SK-N-SH (cell line): ENCODE measurements at regions not wholly inside any gene's neighbourhood (a gene's known extent, or its start where the extent isn't known, plus 50 kb on each side); places are given as distances from the start of the nearest gene placed in this dataset.

Source experiments
- CTCF ChIA-PET: fragments of 300-600, 350-600 bp; formaldehyde crosslinking; extraction: SDS; loops from one replicate; lab custom pipeline; 2021; lab: Yijun Ruan, JAX
- POLR2A ChIA-PET: fragments of 350-600 bp; sonication (Branson Sonifier 250); formaldehyde crosslinking; extraction: SDS; loops from one replicate; lab custom pipeline; 2020; ENCODE audit warnings: antibody characterized with exemption, inconsistent platforms; lab: Yijun Ruan, JAX
- DNase-seq: peaks from one replicate; pipeline ENCODE4 v3.0.0; 2012
- H2AFZ ChIP-seq: fragments of 200-600 bp; sonication (generic); 2 replicates; pipeline ENCODE4 v1.8.1; 2016; ENCODE audit warnings: antibody characterized with exemption, mild to moderate bottlenecking, low read depth
- H3F3A ChIP-seq: fragments of 200-600 bp; sonication (generic); replicated peaks from 2 replicates; pipeline ENCODE3; 2016; ENCODE audit warnings: antibody characterized with exemption, mild to moderate bottlenecking; ENCODE audit not compliant: insufficient read depth
- H3K27ac ChIP-seq, 2 experiments: fragments of 200-500 bp in 1 of 2; fragments of 200-600 bp in 1 of 2; sonication (Bioruptor generic) in 1 of 2; sonication (generic), shearing (Covaris generic) in 1 of 2; 2 replicates each; pipeline versions ENCODE4 v1.5.1 to v1.6.1; 2014 to 2016; ENCODE audit warnings: low read depth in 2 of 2, inconsistent platforms in 1 of 2, low read length in 1 of 2, mild to moderate bottlenecking in 1 of 2, mixed read lengths in 1 of 2
- H3K27me3 ChIP-seq: fragments of 200-600 bp; sonication (generic), shearing (Covaris generic); 2 replicates; pipeline ENCODE4 v1.6.1; 2016; ENCODE audit warnings: mixed run types; ENCODE audit not compliant: insufficient read depth
- H3K36me3 ChIP-seq, 2 experiments: fragments of 200-500 bp in 1 of 2; fragments of 200-600 bp in 1 of 2; sonication (Bioruptor generic) in 1 of 2; sonication (generic) in 1 of 2; replicated peaks in 1 of 2; 2 replicates each; pipeline versions ENCODE3 to v1.5.1; 2014 to 2016; ENCODE audit warnings: low read length in 1 of 2, mild to moderate bottlenecking in 1 of 2; ENCODE audit not compliant: insufficient read depth in 2 of 2, control insufficient read depth in 1 of 2
- H3K4me1 ChIP-seq, 2 experiments: fragments of 200-500 bp in 1 of 2; fragments of 200-600 bp in 1 of 2; sonication (Bioruptor generic) in 1 of 2; sonication (generic), shearing (Covaris generic) in 1 of 2; 2 replicates each; pipeline versions ENCODE4 v1.5.1 to v1.6.1; 2014 to 2016; ENCODE audit warnings: low read depth in 1 of 2, low read length in 1 of 2, mixed run types in 1 of 2; ENCODE audit not compliant: insufficient read depth in 2 of 2, control insufficient read depth in 1 of 2
- H3K4me2 ChIP-seq: fragments of 200-600 bp; sonication (generic), shearing (Covaris generic); 2 replicates; pipeline ENCODE4 v1.6.1; 2017; ENCODE audit warnings: mixed run types
- H3K4me3 ChIP-seq, 2 experiments: fragments of 200-500 bp in 1 of 2; fragments of 200-600 bp in 1 of 2; sonication (Bioruptor generic) in 1 of 2; sonication (generic), shearing (Covaris generic) in 1 of 2; 2 replicates each; pipeline versions ENCODE4 v1.5.1 to v1.8.1; 2014 to 2016; ENCODE audit warnings: low read depth in 2 of 2, inconsistent platforms in 1 of 2, low read length in 1 of 2, mild to moderate bottlenecking in 1 of 2, mixed read lengths in 1 of 2, moderate library complexity in 1 of 2
- H3K79me2 ChIP-seq: fragments of 200-600 bp; sonication (generic); 2 replicates; pipeline ENCODE4 v1.8.1; 2017; ENCODE audit warnings: mild to moderate bottlenecking; ENCODE audit not compliant: insufficient read depth
- H3K9ac ChIP-seq: fragments of 200-600 bp; sonication (generic); 2 replicates; pipeline ENCODE4 v1.6.1; 2017; ENCODE audit warnings: mixed run types
- H3K9me2 ChIP-seq: fragments of 200-600 bp; sonication (generic); 2 replicates; pipeline ENCODE4 v1.6.1; 2017; ENCODE audit warnings: mixed run types
- H3K9me3 ChIP-seq: fragments of 200-600 bp; sonication (generic); 2 replicates; pipeline ENCODE4 v1.6.1; 2017; ENCODE audit warnings: mixed run types, mild to moderate bottlenecking, moderate library complexity
- H4K20me1 ChIP-seq: fragments of 200-600 bp; sonication (generic); 2 replicates; pipeline ENCODE4 v1.6.1; 2017; ENCODE audit warnings: mild to moderate bottlenecking, mixed run types; ENCODE audit not compliant: insufficient read depth
- CHD2 ChIP-seq: fragments of 150-350 bp; IDR thresholded peaks from 2 replicates; pipeline ENCODE4 v1.6.1; 2018; ENCODE audit warnings: low read length; ENCODE audit not compliant: partially characterized antibody
- EP300 ChIP-seq, 2 experiments: IDR thresholded peaks; 2 replicates each; pipeline versions ENCODE4 v1.4.0 to v1.6.1; 2012; ENCODE audit warnings: borderline replicate concordance in 1 of 2, low read depth in 1 of 2, low read length in 1 of 2
- EZH2phosphoT487 ChIP-seq: fragments of 200-600 bp; sonication (generic); IDR thresholded peaks from 2 replicates; pipeline ENCODE4 v1.6.1; 2017; ENCODE audit warnings: low read depth, mixed run types, mild to moderate bottlenecking, antibody characterized with exemption, moderate library complexity, borderline replicate concordance
- FOXJ3 ChIP-seq: sonication (generic); formaldehyde crosslinking; IDR thresholded peaks from 2 replicates; pipeline ENCODE4 v1.5.1; 2020; ENCODE audit warnings: mild to moderate bottlenecking, missing genetic modification reagents
- FOXM1 ChIP-seq: IDR thresholded peaks from 2 replicates; pipeline ENCODE4 v1.4.0; 2012; ENCODE audit warnings: low read depth, mild to moderate bottlenecking
- GATA2 ChIP-seq: sonication (generic); formaldehyde crosslinking; IDR thresholded peaks from 2 replicates; pipeline ENCODE4 v1.5.0; 2020; ENCODE audit warnings: mild to moderate bottlenecking, missing genetic modification reagents
- MEF2A ChIP-seq: IDR thresholded peaks from 2 replicates; pipeline ENCODE4 v1.4.0; 2012; ENCODE audit warnings: low read depth, borderline replicate concordance
- MXI1 ChIP-seq: IDR thresholded peaks from 2 replicates; pipeline ENCODE4 v1.6.1; 2012; ENCODE audit warnings: mild to moderate bottlenecking, low read depth, low read length, improper control_type of control experiment
- NFIC ChIP-seq: IDR thresholded peaks from 2 replicates; pipeline ENCODE4 v1.4.0; 2012; ENCODE audit warnings: borderline replicate concordance
- NRF1 ChIP-seq: IDR thresholded peaks from 2 replicates; pipeline ENCODE4 v1.6.1; 2012; ENCODE audit warnings: low read depth, mild to moderate bottlenecking, low read length
- POLR2AphosphoS5 ChIP-seq: IDR thresholded peaks from 2 replicates; pipeline ENCODE4 v1.6.1; 2012; ENCODE audit warnings: low read depth, low read length
- RAD21 ChIP-seq: IDR thresholded peaks from 2 replicates; pipeline ENCODE4 v1.6.1; 2012; ENCODE audit warnings: mild to moderate bottlenecking, low read length
- RCOR1 ChIP-seq: fragments of 150-350 bp; IDR thresholded peaks from 2 replicates; pipeline ENCODE4 v1.6.1; 2017; ENCODE audit warnings: antibody characterized with exemption, low read length
- RXRA ChIP-seq: IDR thresholded peaks from 2 replicates; pipeline ENCODE4 v1.4.0; 2012; ENCODE audit warnings: low read depth, mild to moderate bottlenecking, borderline replicate concordance
- SIN3A ChIP-seq: IDR thresholded peaks from 2 replicates; pipeline ENCODE4 v1.6.1; 2012; ENCODE audit warnings: low read depth, mild to moderate bottlenecking, low read length, moderate library complexity, borderline replicate concordance
- SMC3 ChIP-seq: IDR thresholded peaks from 2 replicates; pipeline ENCODE4 v1.6.1; 2012; ENCODE audit warnings: low read depth, low read length, improper control_type of control experiment
- TAF1 ChIP-seq: IDR thresholded peaks from 2 replicates; pipeline ENCODE4 v1.6.1; 2012; ENCODE audit warnings: low read depth, mild to moderate bottlenecking, low read length, moderate library complexity, borderline replicate concordance
- TCF12 ChIP-seq: IDR thresholded peaks from 2 replicates; pipeline ENCODE4 v1.4.0; 2012
- TEAD4 ChIP-seq: IDR thresholded peaks from 2 replicates; pipeline ENCODE4 v1.4.0; 2012; ENCODE audit warnings: mild to moderate bottlenecking, borderline replicate concordance; ENCODE audit not compliant: insufficient read depth
- YY1 ChIP-seq: IDR thresholded peaks from 2 replicates; pipeline ENCODE4 v1.4.0; 2012; ENCODE audit warnings: low read depth, mild to moderate bottlenecking
- WGBS: methylation state at CpG from one replicate; pipeline ENCODE4 v1.1.6; 2017; ENCODE audit warnings: low lambda C conversion rate; 5-methylcytosine and 5-hydroxymethylcytosine counted together
- TF ChIP-seq, protein P1 (sequence below): IDR thresholded peaks from 2 replicates; pipeline ENCODE4 v1.6.1; 2012; ENCODE audit warnings: mild to moderate bottlenecking, low read depth, low read length, moderate library complexity
- TF ChIP-seq, protein P2 (sequence below): fragments of 150-350 bp; IDR thresholded peaks from 2 replicates; pipeline ENCODE4 v1.6.1; 2017; ENCODE audit warnings: antibody characterized with exemption, low read length, low read depth, borderline replicate concordance

DNA sequence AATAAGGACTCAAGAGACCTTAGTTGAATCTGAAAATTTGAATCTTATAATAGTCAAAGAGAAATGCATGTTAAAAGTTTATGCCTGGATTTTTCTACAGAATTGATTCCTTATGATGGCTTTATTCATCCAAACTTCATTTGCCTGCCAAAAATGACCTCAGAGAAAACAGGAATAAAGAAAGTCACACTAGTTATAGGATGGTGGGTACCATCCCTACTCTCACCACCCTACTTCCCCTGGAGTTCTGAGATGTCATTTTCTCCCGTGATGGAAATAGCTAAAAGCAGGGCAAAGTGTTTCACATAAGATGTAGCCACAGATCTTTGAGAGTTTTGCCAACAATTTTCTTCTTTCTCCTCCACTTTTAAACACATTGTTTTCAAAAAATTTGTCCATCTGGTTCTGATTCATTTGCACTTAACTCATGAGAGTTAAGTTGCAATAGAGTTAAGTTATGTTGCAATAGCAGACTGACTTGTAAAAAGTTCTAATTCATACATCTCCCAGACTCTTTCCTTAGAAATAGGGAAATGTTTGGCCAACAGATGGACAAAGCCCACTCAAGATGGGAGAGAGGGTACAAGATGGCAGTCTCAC, 384.6 kb downstream of the PLPP3 start:
- H4K20me1 ChIP-seq = no peaks in the 10 kb centered on the region
- CTCF ChIA-PET = interaction anchor here (1.0 kb wide), 1 partner anchor 819 kb away, joined by 3 read pairs; no protein-coding TSS in a partner anchor
- WGBS = 74% methylated on average over 1 of the region's 1 CpG
- no peaks in the 10 kb centered on the region for H3F3A ChIP-seq
- no peak overlapping the region for H3K4me3 ChIP-seq
- H3K27ac ChIP-seq = no peak overlapping the region
- no peaks in the 10 kb centered on the region for H3K9me3 ChIP-seq
- no peak for DNase-seq
- no peak overlapping the region for H2AFZ ChIP-seq
- H3K36me3 ChIP-seq = no peaks in the 10 kb centered on the region
- H3K79me2 ChIP-seq = no peaks in the 10 kb centered on the region
- H3K4me2 ChIP-seq = no peak overlapping the region
- no peak overlapping the region for H3K9ac ChIP-seq
- POLR2A ChIA-PET = no interaction called here
- no peak for TF ChIP-seq POLR2AphosphoS5
- no peak for TF ChIP-seq EP300 (IDR thresholded peaks at IDR 0.05; ENCODE audit: borderline replicate concordance in 1 of 2, low read depth in 1 of 2, low read length in 1 of 2)
- no peak for TF ChIP-seq MEF2A
- TF ChIP-seq RCOR1 = no peak
- TF ChIP-seq SIN3A = no peak
- no peak for TF ChIP-seq RAD21
- no peak for TF ChIP-seq YY1
- no peak for TF ChIP-seq GATA2 (CRISPR knock-in tag)
- TF ChIP-seq CHD2 = no peak
- no peak for TF ChIP-seq MXI1
- TF ChIP-seq NRF1 = no peak
- TF ChIP-seq, all 33 proteins: peak for 0
- H3K4me1 ChIP-seq = peaks cover 0 to 15% of the 10 kb centered on the region in 2 experiments; a peak in 2 of 4 replicates
- H3K9me2 ChIP-seq = no peaks in the 10 kb centered on the region
- H3K27me3 ChIP-seq = no peaks in the 10 kb centered on the region

DNA sequence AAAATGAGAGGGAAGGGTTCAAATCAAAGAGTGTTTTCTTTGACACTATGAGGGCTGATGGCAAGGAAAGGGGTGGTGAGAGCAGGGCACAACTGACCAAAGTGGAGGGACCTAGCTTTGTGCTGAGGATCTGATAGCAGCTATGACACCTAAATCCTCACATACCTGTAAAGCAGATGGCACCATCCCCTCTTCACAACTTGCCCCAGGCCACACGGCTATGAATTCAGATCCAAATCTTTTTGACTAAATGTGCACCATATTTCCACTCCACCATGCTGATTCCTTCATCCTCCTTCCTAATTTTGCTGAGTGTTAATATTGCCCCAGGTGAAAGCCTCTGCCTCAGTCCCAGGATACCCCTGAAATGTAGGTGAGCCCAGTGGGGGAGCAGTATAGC, 385.7 kb downstream of the PLPP3 start:
- H3K36me3 ChIP-seq = no peaks in the 10 kb centered on the region
- no peak overlapping the region; a peak in 1 of 4 replicates for H3K27ac ChIP-seq
- peaks cover 0 to 12% of the 10 kb centered on the region in 2 experiments; a peak in 2 of 4 replicates for H3K4me1 ChIP-seq
- no peak overlapping the region for H3K9ac ChIP-seq
- H3K9me2 ChIP-seq = no peaks in the 10 kb centered on the region
- DNase-seq = no peak
- H4K20me1 ChIP-seq = no peaks in the 10 kb centered on the region
- no peaks in the 10 kb centered on the region for H3K9me3 ChIP-seq
- ChIA-PET CTCF (no interaction called here), POLR2A (no interaction called here)
- H3K4me3 ChIP-seq = no peak overlapping the region
- H3K4me2 ChIP-seq = no peak overlapping the region
- WGBS = 50% methylated on average over 1 of the region's 1 CpG
- H2AFZ ChIP-seq = no peak overlapping the region
- no peak for TF ChIP-seq NFIC
- TF ChIP-seq CHD2 = no peak
- TF ChIP-seq TCF12 = no peak
- TF ChIP-seq GATA2 (CRISPR knock-in tag) = no peak
- TF ChIP-seq TAF1 = no peak
- TF ChIP-seq TEAD4 = no peak
- no peak for TF ChIP-seq FOXM1
- no peak for TF ChIP-seq SMC3
- TF ChIP-seq SIN3A = no peak
- no peak for TF ChIP-seq RXRA
- no peak for TF ChIP-seq MEF2A
- no peak for TF ChIP-seq RCOR1
- TF ChIP-seq, protein P1, sequence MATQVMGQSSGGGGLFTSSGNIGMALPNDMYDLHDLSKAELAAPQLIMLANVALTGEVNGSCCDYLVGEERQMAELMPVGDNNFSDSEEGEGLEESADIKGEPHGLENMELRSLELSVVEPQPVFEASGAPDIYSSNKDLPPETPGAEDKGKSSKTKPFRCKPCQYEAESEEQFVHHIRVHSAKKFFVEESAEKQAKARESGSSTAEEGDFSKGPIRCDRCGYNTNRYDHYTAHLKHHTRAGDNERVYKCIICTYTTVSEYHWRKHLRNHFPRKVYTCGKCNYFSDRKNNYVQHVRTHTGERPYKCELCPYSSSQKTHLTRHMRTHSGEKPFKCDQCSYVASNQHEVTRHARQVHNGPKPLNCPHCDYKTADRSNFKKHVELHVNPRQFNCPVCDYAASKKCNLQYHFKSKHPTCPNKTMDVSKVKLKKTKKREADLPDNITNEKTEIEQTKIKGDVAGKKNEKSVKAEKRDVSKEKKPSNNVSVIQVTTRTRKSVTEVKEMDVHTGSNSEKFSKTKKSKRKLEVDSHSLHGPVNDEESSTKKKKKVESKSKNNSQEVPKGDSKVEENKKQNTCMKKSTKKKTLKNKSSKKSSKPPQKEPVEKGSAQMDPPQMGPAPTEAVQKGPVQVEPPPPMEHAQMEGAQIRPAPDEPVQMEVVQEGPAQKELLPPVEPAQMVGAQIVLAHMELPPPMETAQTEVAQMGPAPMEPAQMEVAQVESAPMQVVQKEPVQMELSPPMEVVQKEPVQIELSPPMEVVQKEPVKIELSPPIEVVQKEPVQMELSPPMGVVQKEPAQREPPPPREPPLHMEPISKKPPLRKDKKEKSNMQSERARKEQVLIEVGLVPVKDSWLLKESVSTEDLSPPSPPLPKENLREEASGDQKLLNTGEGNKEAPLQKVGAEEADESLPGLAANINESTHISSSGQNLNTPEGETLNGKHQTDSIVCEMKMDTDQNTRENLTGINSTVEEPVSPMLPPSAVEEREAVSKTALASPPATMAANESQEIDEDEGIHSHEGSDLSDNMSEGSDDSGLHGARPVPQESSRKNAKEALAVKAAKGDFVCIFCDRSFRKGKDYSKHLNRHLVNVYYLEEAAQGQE = no peak
- no peak for TF ChIP-seq FOXJ3 (CRISPR knock-in tag)
- no peak for TF ChIP-seq EZH2phosphoT487
- TF ChIP-seq NRF1 = no peak
- TF ChIP-seq, protein P2, sequence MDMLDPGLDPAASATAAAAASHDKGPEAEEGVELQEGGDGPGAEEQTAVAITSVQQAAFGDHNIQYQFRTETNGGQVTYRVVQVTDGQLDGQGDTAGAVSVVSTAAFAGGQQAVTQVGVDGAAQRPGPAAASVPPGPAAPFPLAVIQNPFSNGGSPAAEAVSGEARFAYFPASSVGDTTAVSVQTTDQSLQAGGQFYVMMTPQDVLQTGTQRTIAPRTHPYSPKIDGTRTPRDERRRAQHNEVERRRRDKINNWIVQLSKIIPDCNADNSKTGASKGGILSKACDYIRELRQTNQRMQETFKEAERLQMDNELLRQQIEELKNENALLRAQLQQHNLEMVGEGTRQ = no peak
- no peaks in the 10 kb centered on the region for H3F3A ChIP-seq
- no peaks in the 10 kb centered on the region for H3K27me3 ChIP-seq
- H3K79me2 ChIP-seq = no peaks in the 10 kb centered on the region
